Spleen (tissue), 11 donors: ENCODE measurements at regions not wholly inside any gene's neighbourhood (a gene's known extent, or its start where the extent isn't known, plus 50 kb on each side); places are given as distances from the start of the nearest gene placed in this dataset.
A peak's percentile ranks its signal among the peaks of the same experiment; 100 is the strongest.

Experiments
- DNase-seq: peaks from one replicate; pipeline ENCODE4 v3.0.0-alpha.2; 2020
- H3K27ac ChIP-seq, 8 donors: fragments of 200-600 bp; sonication (generic) in 7 of 8; 1 replicate in 4 of 8; 2 replicates in 4 of 8; pipeline versions ENCODE4 v1.5.0 to v1.8.0; 2016 to 2021; ENCODE audit warnings: inconsistent platforms in 4 of 8, mild to moderate bottlenecking in 4 of 8, moderate library complexity in 1 of 8
- H3K27me3 ChIP-seq, 7 donors: fragments of 200-600 bp; sonication (generic) in 6 of 7; replicated peaks in 1 of 7; 1 replicate in 4 of 7; 2 replicates in 3 of 7; pipeline versions ENCODE4 v1.5.0 to v1.8.0; 2016 to 2021; ENCODE audit warnings: inconsistent platforms in 3 of 7, mild to moderate bottlenecking in 1 of 7
- H3K36me3 ChIP-seq, 6 donors: fragments of 200-600 bp; sonication (generic) in 5 of 6; 1 replicate in 4 of 6; 2 replicates in 2 of 6; pipeline versions ENCODE4 v1.5.0 to v1.8.0; 2016 to 2021; ENCODE audit warnings: inconsistent platforms in 2 of 6
- H3K4me1 ChIP-seq, 6 donors: fragments of 200-600 bp; sonication (generic) in 5 of 6; 1 replicate in 3 of 6; 2 replicates in 3 of 6; pipeline versions ENCODE4 v1.5.0 to v1.8.0; 2016 to 2021; ENCODE audit warnings: inconsistent platforms in 3 of 6
- H3K4me3 ChIP-seq, 8 donors: fragments of 200-600 bp; sonication (generic) in 7 of 8; 1 replicate in 4 of 8; 2 replicates in 4 of 8; pipeline versions ENCODE4 v1.5.0 to v1.8.0; 2016 to 2021; ENCODE audit warnings: inconsistent platforms in 4 of 8, mild to moderate bottlenecking in 4 of 8, moderate library complexity in 2 of 8
- H3K9me3 ChIP-seq, 8 donors: fragments of 200-600 bp; sonication (generic) in 7 of 8; 1 replicate in 4 of 8; 2 replicates in 4 of 8; pipeline versions ENCODE4 v1.5.0 to v1.8.0; 2016 to 2021; ENCODE audit warnings: inconsistent platforms in 4 of 8
- CTCF ChIP-seq, 11 experiments: fragments of 200-600 bp in 7 of 11; fragments of 450-650 bp in 4 of 11; sonication (generic) in 4 of 11; IDR thresholded peaks in 8 of 11; conservative IDR thresholded peaks in 3 of 11; 1 replicate in 7 of 11; 2 replicates in 4 of 11; pipeline versions ENCODE4 v1.4.0 to v1.8.0; 2016 to 2021; ENCODE audit warnings: antibody characterized with exemption in 11 of 11, inconsistent platforms in 4 of 11, mild to moderate bottlenecking in 1 of 11
- POLR2A ChIP-seq, 3 donors: fragments of 450-650 bp; IDR thresholded peaks; one replicate each; pipeline ENCODE4 v1.5.1; 2017; ENCODE audit warnings: antibody characterized with exemption in 3 of 3, mild to moderate bottlenecking in 1 of 3
- POLR2AphosphoS5 ChIP-seq, 3 donors: sonication (generic); formaldehyde crosslinking; IDR thresholded peaks; one replicate each; pipeline ENCODE4 v1.5.1; 2017; ENCODE audit warnings: antibody characterized with exemption in 3 of 3
- WGBS, 5 donors: extraction: QIAGEN DNeasy Blood & Tissue Kit in 3 of 5; methylation state at CpG; one replicate each; pipeline versions ENCODE4 v1.1.5 to v1.1.7; 2013 to 2018; 5-methylcytosine and 5-hydroxymethylcytosine counted together
- intact Hi-C: fragments of 100-400 bp; cut with DNase I; formaldehyde crosslinking; loops from one replicate; pipeline ENCODE4 v1.15.0; 2023; ENCODE audit warnings: low total_unique reads
- donor health status: healthy with polysubstance abuse.
- donor health status: DM: no; HTN: no; CAD: no; lungs with moderate emphysema.
- donor health status: DM: no; HTN: no; CAD: no.
- donor health status: Bipolar disorder and iron deficiency.
- donor health status: healthy.
- donor health status: DM: no; HTN: no; CAD: no.
- donor health status: DM: yes; HTN: yes; CAD: no.

DNA sequence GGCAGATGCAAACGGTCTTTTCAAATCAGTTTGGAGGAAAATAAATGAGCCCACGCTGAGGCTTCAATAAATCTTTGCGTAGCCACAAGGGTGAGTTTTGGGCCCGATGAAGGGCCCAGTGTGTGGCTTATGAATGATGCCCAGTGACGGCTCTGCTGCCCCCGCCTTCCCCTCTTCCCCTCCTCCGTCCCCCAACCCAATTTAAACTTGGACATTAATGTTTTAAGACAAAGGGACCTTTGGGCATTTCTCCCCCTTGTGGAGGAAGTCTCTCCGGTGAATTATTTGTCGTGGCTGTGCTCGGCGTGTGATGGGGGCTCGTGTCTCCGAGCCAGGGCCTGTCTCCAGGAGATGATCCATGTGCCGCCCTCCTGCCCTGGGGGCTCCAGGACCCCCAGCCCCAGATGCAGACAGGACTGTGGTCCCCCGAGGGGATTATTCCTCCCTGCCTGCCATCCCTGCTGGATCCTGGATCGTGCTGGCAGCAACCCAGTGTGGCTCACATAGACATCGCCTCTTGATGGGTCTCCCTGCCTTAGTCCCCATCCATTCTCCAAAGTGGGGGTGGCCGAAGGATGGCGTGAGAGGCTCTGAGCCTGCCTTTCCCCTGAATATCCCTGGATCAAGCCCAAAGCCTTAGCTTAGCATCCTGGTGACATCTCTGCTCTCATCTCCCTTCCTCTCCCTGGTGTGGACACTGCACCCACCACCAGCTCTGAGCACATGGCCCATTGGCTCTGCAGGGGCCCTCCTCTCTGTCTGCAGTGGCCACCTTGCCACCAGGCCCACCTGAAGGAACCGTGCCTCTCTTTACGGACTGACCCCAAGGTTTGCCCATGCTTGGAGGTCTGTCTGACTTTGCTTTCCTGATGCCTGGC is 56.4 kb downstream of the SMIM38 start:
- Histone ChIP-seq H3K27me3 (peaks cover 0 to 19% (median 0%) of the 10 kb centered on the region in 7 donors), H3K4me1 (peaks cover 0 to 10% (median 2%) of the 10 kb centered on the region in 6 donors), H3K9me3 (peaks cover 0 to 10% (median 0%) of the 10 kb centered on the region in 8 donors), H3K36me3 (no peaks in the 10 kb centered on the region), H3K27ac (no peak overlapping the region), H3K4me3 (no peak overlapping the region)
- DNase-seq = no peak
- intact Hi-C loops = no loop called here
- TF ChIP-seq POLR2AphosphoS5 (IDR thresholded peaks at IDR 0.05) (no peak), CTCF (IDR thresholded peaks at IDR 0.05 in 8 of 11, conservative IDR thresholded peaks at IDR 0.05 in 3 of 11) (peak in 1 of 11 experiments; percentile 15), POLR2A (IDR thresholded peaks at IDR 0.05) (no peak)
- 31 to 47% (median 44%) methylated on average over 16 to 21 of the region's 21 CpGs for WGBS, 5 donors

DNA sequence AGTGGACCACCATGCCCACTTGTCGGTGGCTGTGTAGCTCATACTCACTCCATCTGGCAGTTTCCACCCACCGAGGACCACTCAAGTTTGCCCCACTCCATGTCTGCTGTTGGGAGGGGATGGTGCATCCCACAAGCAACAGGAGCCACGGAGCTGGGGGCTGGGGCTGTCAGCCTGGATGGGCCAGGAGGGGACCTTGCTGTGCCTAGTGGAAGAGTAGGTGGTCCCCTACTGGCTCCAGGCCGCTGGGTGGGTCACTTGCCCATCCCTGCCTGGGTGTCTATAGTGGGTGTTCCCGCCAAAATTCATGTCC is 57.0 kb downstream of the SMIM38 start:
- WGBS, 5 donors = 82 to 96% (median 86%) methylated on average over 5 of the region's 5 CpGs
- no peak for DNase-seq

DNA sequence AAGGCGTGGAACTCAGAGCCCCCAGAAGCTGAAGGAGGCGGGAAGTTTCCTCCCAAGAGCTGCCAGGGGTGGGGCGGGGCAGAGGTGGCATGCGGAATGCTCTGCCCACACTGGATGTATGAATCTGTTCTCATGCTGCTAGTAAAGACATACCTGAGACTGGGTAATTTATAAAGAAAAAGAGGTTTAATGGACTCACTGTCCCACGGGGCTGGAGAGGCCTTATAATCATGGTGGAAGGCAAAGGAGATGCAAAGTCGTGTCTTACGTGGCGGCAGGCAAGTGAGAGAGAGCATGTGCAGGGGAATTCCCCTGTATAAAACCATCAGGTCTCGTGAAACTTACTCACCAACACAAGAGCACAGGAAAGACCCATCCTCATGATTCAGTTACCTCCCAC is 57.6 kb downstream of the SMIM38 start:
- intact Hi-C loops = no loop called here
- peaks cover 0 to 19% (median 0%) of the 10 kb centered on the region in 7 donors for H3K27me3 ChIP-seq
- TF ChIP-seq POLR2AphosphoS5 (IDR thresholded peaks at IDR 0.05) = no peak
- no peak for TF ChIP-seq POLR2A (IDR thresholded peaks at IDR 0.05)
- TF ChIP-seq CTCF (IDR thresholded peaks at IDR 0.05 in 8 of 11, conservative IDR thresholded peaks at IDR 0.05 in 3 of 11) = no peak
- no peak for DNase-seq
- H3K36me3 ChIP-seq = no peaks in the 10 kb centered on the region
- no peak overlapping the region for H3K4me3 ChIP-seq
- whole genome bisulfite sequencing, 5 donors = 69 to 79% (median 75%) methylated on average over 9 of the region's 9 CpGs
- H3K9me3 ChIP-seq = peaks cover 0 to 4% (median 0%) of the 10 kb centered on the region in 8 donors
- H3K27ac ChIP-seq = no peak overlapping the region
- H3K4me1 ChIP-seq = peaks cover 0 to 15% (median 4%) of the 10 kb centered on the region in 6 donors

More for the DNA sequence above, 57.0 kb downstream of the SMIM38 start:
- intact Hi-C loops = no loop called here
- H3K27me3 ChIP-seq = peaks cover 0 to 19% (median 0%) of the 10 kb centered on the region in 7 donors
- peaks cover 0 to 12% (median 2%) of the 10 kb centered on the region in 6 donors for H3K4me1 ChIP-seq
- H3K4me3 ChIP-seq = no peak overlapping the region
- no peak for TF ChIP-seq POLR2A (IDR thresholded peaks at IDR 0.05)
- TF ChIP-seq POLR2AphosphoS5 (IDR thresholded peaks at IDR 0.05) = no peak
- TF ChIP-seq CTCF (IDR thresholded peaks at IDR 0.05 in 8 of 11, conservative IDR thresholded peaks at IDR 0.05 in 3 of 11) = no peak
- H3K36me3 ChIP-seq = no peaks in the 10 kb centered on the region
- H3K27ac ChIP-seq = no peak overlapping the region
- peaks cover 0 to 10% (median 0%) of the 10 kb centered on the region in 8 donors for H3K9me3 ChIP-seq

- intact Hi-C loops = no loop called here
- Histone ChIP-seq H3K4me1 (peaks cover 0 to 15% (median 4%) of the 10 kb centered on the region in 6 donors), H3K27me3 (peaks cover 0 to 19% (median 0%) of the 10 kb centered on the region in 7 donors), H3K4me3 (no peak overlapping the region), H3K27ac (no peak overlapping the region), H3K36me3 (no peaks in the 10 kb centered on the region), H3K9me3 (no peaks in the 10 kb centered on the region)
- WGBS, 5 donors = 70 to 93% (median 83%) methylated on average over 1 of the region's 1 CpG
- no peak for TF ChIP-seq POLR2AphosphoS5 (IDR thresholded peaks at IDR 0.05)
- TF ChIP-seq CTCF (IDR thresholded peaks at IDR 0.05 in 8 of 11, conservative IDR thresholded peaks at IDR 0.05 in 3 of 11) = no peak
- TF ChIP-seq POLR2A (IDR thresholded peaks at IDR 0.05) = no peak
- no peak for DNase-seq
Measured at GRCh38 chr11:69213964-69214363, 58.2 kb downstream of the SMIM38 start.
